Transverse colon (tissue), 4 donors: ENCODE measurements at regions not wholly inside any gene's neighbourhood (a gene's known extent, or its start where the extent isn't known, plus 50 kb on each side); places are given as distances from the start of the nearest gene placed in this dataset.

Experiments used
- POLR2A ChIP-seq: fragments of 450-650 bp; IDR thresholded peaks from one replicate; pipeline ENCODE4 v1.6.1; 2016; ENCODE audit warnings: antibody characterized with exemption, mild to moderate bottlenecking, moderate library complexity
- POLR2AphosphoS5 ChIP-seq, 3 donors: sonication (generic); formaldehyde crosslinking; IDR thresholded peaks; one replicate each; pipeline ENCODE4 v1.6.1; 2016; ENCODE audit warnings: antibody characterized with exemption in 3 of 3
- TF ChIP-seq, protein P1 (sequence below), 5 experiments: fragments of 200-600 bp in 3 of 5; fragments of 450-650 bp in 2 of 5; sonication (generic) in 3 of 5; IDR thresholded peaks; 1 replicate in 2 of 5; 2 replicates in 3 of 5; pipeline ENCODE4 v1.5.1; 2016 to 2017; ENCODE audit warnings: antibody characterized with exemption in 5 of 5, inconsistent platforms in 3 of 5, mild to moderate bottlenecking in 2 of 5, moderate library complexity in 1 of 5

GRCh38 chr5:142428036-142428772 is 103.4 kb upstream of the SPRY4 start:
- TF ChIP-seq, protein P1, sequence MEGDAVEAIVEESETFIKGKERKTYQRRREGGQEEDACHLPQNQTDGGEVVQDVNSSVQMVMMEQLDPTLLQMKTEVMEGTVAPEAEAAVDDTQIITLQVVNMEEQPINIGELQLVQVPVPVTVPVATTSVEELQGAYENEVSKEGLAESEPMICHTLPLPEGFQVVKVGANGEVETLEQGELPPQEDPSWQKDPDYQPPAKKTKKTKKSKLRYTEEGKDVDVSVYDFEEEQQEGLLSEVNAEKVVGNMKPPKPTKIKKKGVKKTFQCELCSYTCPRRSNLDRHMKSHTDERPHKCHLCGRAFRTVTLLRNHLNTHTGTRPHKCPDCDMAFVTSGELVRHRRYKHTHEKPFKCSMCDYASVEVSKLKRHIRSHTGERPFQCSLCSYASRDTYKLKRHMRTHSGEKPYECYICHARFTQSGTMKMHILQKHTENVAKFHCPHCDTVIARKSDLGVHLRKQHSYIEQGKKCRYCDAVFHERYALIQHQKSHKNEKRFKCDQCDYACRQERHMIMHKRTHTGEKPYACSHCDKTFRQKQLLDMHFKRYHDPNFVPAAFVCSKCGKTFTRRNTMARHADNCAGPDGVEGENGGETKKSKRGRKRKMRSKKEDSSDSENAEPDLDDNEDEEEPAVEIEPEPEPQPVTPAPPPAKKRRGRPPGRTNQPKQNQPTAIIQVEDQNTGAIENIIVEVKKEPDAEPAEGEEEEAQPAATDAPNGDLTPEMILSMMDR (IDR thresholded peaks at IDR 0.05) = no peak
- no peak for TF ChIP-seq POLR2AphosphoS5 (IDR thresholded peaks at IDR 0.05)
- no peak for TF ChIP-seq POLR2A
